Stomach (tissue), 8 donors: ENCODE measurements at regions not wholly inside any gene's neighbourhood (a gene's known extent, or its start where the extent isn't known, plus 50 kb on each side); places are given as distances from the start of the nearest gene placed in this dataset.
"Not testable (repeated sequence)": the region's sequence is repeated elsewhere in the genome, so short reads cannot be mapped to it uniquely, and the experiment has no call there.

Experiments
- DNase-seq, 2 donors: peaks; one replicate each; pipeline versions ENCODE4 v3.0.0 to v3.0.0-alpha.2; 2013 to 2019
- H3K27ac ChIP-seq, 5 donors: fragments of 200-600 bp in 4 of 5; sonication (generic) in 4 of 5; one replicate each; pipeline ENCODE4 v1.5.1; 2013 to 2019; ENCODE audit warnings: mild to moderate bottlenecking in 1 of 5, moderate library complexity in 1 of 5
- H3K27me3 ChIP-seq, 3 donors: fragments of 200-600 bp; sonication (generic); one replicate each; pipeline ENCODE4 v1.5.1; 2017 to 2019; ENCODE audit warnings: mixed run types in 1 of 3
- H3K36me3 ChIP-seq, 4 donors: fragments of 200-600 bp; sonication (generic); 1 replicate in 3 of 4; 2 replicates in 1 of 4; pipeline ENCODE4 v1.5.1; 2016 to 2019
- H3K4me1 ChIP-seq, 4 donors: fragments of 200-600 bp; sonication (generic); one replicate each; pipeline ENCODE4 v1.5.1; 2016 to 2019
- H3K4me3 ChIP-seq, 4 donors: fragments of 200-600 bp; sonication (generic) in 3 of 4; one replicate each; pipeline ENCODE4 v1.5.1; 2016 to 2019; ENCODE audit warnings: mild to moderate bottlenecking in 1 of 4
- H3K9me3 ChIP-seq, 4 donors: fragments of 200-600 bp; sonication (generic); one replicate each; pipeline ENCODE4 v1.5.1; 2016 to 2019
- EP300 ChIP-seq: sonication (generic); formaldehyde crosslinking; IDR thresholded peaks from one replicate; pipeline ENCODE4 v1.6.1; 2017; ENCODE audit warnings: antibody characterized with exemption
- POLR2A ChIP-seq, 4 donors: fragments of 450-650 bp; IDR thresholded peaks; one replicate each; pipeline ENCODE4 v1.6.1; 2016; ENCODE audit warnings: antibody characterized with exemption in 4 of 4, control low read depth in 2 of 4, mild to moderate bottlenecking in 1 of 4, moderate library complexity in 1 of 4
- POLR2AphosphoS5 ChIP-seq, 3 donors: sonication (generic); formaldehyde crosslinking; IDR thresholded peaks; one replicate each; pipeline ENCODE4 v1.6.1; 2016; ENCODE audit warnings: antibody characterized with exemption in 3 of 3
- WGBS, 5 donors: extraction: QIAGEN DNeasy Blood & Tissue Kit in 3 of 5; methylation state at CpG; one replicate each; pipeline versions ENCODE4 v1.1.5 to v1.1.7; 2013 to 2018; 5-methylcytosine and 5-hydroxymethylcytosine counted together
- intact Hi-C: fragments of 100-400 bp; cut with DNase I; formaldehyde crosslinking; loops from one replicate; pipeline ENCODE4 v1.15.1; 2023; ENCODE audit warnings: low total_unique reads
- TF ChIP-seq, protein P1 (sequence below), 7 experiments: fragments of 450-650 bp in 4 of 7; fragments of 200-600 bp in 3 of 7; sonication (generic) in 3 of 7; IDR thresholded peaks; one replicate each; pipeline ENCODE4 v1.5.1; 2016 to 2019; ENCODE audit warnings: antibody characterized with exemption in 7 of 7, control low read depth in 2 of 7, mild to moderate bottlenecking in 1 of 7
- donor health status: healthy with polysubstance abuse.
- donor health status: Bipolar disorder and iron deficiency.
- donor health status: healthy.

DNA sequence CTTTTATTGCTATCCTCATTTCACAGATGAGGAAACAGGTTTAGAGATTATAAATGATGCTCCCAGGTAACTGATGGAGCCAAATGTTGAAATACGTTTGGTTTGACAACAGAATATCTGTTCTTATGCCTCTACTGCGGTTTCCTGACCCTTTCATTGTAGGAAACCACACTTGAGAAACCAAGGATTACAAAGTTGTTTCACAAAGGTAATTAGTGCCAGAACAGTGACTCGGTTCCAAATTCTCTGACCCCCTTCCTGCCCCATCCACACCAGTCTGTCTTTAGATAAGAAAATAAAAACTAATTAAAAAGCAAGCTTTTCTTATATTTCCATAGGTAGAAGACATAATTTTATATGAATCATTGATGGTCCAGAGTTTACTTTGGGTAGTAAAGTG, 393.7 kb upstream of the MBL2 start:
- intact Hi-C loops = no loop called here
- 78 to 89% (median 82%) methylated on average over 3 of the region's 3 CpGs for WGBS, 5 donors

DNA sequence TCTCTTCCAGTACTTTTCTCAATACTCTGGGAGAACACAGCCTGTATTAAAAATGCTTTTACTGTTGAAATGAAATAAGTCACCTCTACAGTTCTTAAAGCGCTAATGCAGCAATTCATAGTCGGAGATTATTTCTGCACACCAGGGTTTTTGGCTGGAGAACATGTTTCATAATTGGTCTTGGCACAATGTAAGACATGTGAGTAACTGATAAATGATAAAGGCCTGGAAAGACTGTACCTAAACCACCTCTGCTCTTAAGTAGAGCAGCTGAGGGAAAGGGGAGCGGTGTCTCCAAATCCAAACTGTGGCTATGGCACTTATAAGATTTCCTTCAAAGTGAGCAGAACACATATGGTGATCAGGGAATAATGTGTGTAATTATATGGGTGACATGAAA, 390.3 kb upstream of the MBL2 start:
- no peaks in the 10 kb centered on the region for H3K9me3 ChIP-seq
- no peaks in the 10 kb centered on the region for H3K27me3 ChIP-seq
- no peaks in the 10 kb centered on the region for H3K4me1 ChIP-seq
- no peaks in the 10 kb centered on the region for H3K36me3 ChIP-seq
- intact Hi-C loops = no loop called here
- H3K4me3 ChIP-seq = no peak overlapping the region
- WGBS, 5 donors = 30 to 57% (median 36%) methylated on average over 3 of the region's 3 CpGs
- TF ChIP-seq, protein P1, sequence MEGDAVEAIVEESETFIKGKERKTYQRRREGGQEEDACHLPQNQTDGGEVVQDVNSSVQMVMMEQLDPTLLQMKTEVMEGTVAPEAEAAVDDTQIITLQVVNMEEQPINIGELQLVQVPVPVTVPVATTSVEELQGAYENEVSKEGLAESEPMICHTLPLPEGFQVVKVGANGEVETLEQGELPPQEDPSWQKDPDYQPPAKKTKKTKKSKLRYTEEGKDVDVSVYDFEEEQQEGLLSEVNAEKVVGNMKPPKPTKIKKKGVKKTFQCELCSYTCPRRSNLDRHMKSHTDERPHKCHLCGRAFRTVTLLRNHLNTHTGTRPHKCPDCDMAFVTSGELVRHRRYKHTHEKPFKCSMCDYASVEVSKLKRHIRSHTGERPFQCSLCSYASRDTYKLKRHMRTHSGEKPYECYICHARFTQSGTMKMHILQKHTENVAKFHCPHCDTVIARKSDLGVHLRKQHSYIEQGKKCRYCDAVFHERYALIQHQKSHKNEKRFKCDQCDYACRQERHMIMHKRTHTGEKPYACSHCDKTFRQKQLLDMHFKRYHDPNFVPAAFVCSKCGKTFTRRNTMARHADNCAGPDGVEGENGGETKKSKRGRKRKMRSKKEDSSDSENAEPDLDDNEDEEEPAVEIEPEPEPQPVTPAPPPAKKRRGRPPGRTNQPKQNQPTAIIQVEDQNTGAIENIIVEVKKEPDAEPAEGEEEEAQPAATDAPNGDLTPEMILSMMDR (IDR thresholded peaks at IDR 0.05) = no peak
- TF ChIP-seq EP300 (no peak), POLR2A (IDR thresholded peaks at IDR 0.05) (no peak), POLR2AphosphoS5 (IDR thresholded peaks at IDR 0.05) (no peak)
- no peak for DNase-seq
- H3K27ac ChIP-seq = no peak overlapping the region

More for the DNA sequence above, 393.7 kb upstream of the MBL2 start:
- no peaks in the 10 kb centered on the region for H3K4me1 ChIP-seq
- DNase-seq = no peak
- no peak overlapping the region for H3K4me3 ChIP-seq
- H3K27me3 ChIP-seq = no peaks in the 10 kb centered on the region
- H3K36me3 ChIP-seq = no peaks in the 10 kb centered on the region
- TF ChIP-seq POLR2A (IDR thresholded peaks at IDR 0.05) = no peak
- H3K27ac ChIP-seq = no peak overlapping the region
- no peaks in the 10 kb centered on the region for H3K9me3 ChIP-seq

DNA sequence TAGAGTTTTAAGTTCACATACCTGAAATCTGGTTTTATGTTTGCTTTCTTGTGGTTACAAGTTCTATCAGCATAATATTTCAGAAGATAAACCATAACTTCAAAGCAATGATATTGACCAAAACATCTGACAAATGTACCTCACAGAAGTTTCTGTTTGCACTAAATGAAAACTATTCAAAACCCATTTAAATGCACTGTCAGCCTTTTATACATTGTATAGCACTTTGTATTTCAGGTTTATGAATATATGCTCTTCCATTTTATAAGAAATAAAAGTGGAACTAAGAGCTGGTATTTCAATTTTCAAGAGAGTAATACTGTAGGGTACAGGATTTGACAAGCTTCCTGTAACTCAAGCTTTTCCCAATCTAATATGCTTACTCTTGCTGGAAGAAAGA, 388.6 kb upstream of the MBL2 start:
- intact Hi-C loops = no loop called here
- H3K36me3 ChIP-seq = no peaks in the 10 kb centered on the region
- TF ChIP-seq POLR2A (IDR thresholded peaks at IDR 0.05) (no peak), POLR2AphosphoS5 (IDR thresholded peaks at IDR 0.05) (no peak), EP300 (no peak)
- TF ChIP-seq, protein P1 (IDR thresholded peaks at IDR 0.05) = no peak
- no peaks in the 10 kb centered on the region for H3K9me3 ChIP-seq
- no peak overlapping the region for H3K4me3 ChIP-seq
- H3K4me1 ChIP-seq = no peaks in the 10 kb centered on the region
- DNase-seq = no peak
- H3K27ac ChIP-seq = no peak overlapping the region
- no peaks in the 10 kb centered on the region for H3K27me3 ChIP-seq

DNA sequence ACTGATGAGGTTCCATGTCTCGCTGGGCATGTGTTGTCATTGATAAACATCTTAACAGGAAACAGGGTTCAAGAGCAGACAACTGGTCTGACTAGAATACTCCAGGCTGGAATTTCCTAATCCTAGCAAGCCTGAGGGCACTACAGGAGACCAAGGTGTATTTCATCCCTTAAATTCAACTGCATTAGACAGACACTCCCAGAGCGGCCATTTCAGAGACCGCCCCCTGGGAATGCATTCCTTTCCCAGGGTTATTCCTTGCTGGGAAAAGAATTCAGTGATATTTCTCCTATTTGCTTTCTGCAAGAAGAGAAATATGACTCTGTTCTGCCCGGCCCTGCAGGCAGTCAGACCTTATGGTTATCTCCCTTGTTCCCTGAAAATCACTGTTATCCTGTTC, 383.1 kb upstream of the MBL2 start:
- H3K36me3 ChIP-seq, DNase-seq, H3K27me3 ChIP-seq, H3K4me1 ChIP-seq, intact Hi-C loops, H3K27ac ChIP-seq, H3K4me3 ChIP-seq, H3K9me3 ChIP-seq: not testable (repeated sequence)
- WGBS, 5 donors = 62 to 88% (median 75%) methylated on average over 4 of the region's 4 CpGs

DNA sequence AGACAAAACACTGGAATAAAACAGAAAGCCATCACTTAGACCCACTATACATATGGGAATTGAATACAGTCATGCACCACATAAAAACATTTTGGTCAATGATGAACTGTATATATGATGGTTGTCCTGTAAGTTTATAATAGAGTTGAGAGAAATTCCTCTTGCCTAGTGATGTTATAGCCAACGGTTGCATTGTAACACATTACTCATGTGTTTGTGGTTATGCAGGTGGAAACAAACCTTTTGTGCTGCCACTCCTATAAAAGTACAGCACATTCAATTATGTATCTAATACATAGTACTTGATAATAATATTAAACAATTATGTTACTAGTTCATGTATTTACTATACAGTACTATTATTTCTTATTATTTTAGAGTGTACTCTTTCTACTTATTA, 381.2 kb upstream of the MBL2 start:
- H3K9me3 ChIP-seq = peaks cover 0 to 9% (median 0%) of the 10 kb centered on the region in 4 donors
- no peak overlapping the region for H3K4me3 ChIP-seq
- DNase-seq = no peak
- 43 to 81% (median 56%) methylated on average over 1 of the region's 1 CpG for WGBS, 5 donors
- TF ChIP-seq EP300 (no peak), POLR2AphosphoS5 (IDR thresholded peaks at IDR 0.05) (no peak), POLR2A (IDR thresholded peaks at IDR 0.05) (no peak)
- TF ChIP-seq, protein P1 (IDR thresholded peaks at IDR 0.05) = no peak
- intact Hi-C loops = no loop called here
- no peaks in the 10 kb centered on the region for H3K27me3 ChIP-seq
- H3K36me3 ChIP-seq = no peaks in the 10 kb centered on the region
- no peaks in the 10 kb centered on the region for H3K4me1 ChIP-seq
- H3K27ac ChIP-seq = no peak overlapping the region

DNA sequence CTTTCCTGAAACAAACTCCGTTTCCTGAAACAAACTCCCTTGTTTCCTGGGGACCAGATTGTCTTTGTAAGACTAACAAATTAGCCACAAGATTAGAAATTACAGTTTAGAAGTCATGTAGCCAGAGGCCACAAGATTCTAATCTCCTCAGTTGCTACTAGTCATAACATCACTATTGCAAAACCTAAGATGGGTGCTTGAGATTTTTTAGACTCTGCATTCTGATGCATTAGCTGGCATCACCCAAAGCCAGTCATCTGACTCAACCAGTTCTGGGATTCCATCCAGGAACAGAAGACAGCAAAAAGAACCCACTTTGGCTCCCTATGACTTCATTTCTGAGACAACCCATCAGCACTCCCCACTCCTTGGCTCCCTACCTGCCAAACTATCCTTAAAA, 367.9 kb upstream of the MBL2 start:
- Histone ChIP-seq H3K4me1 (no peaks in the 10 kb centered on the region), H3K4me3 (no peak overlapping the region), H3K9me3 (no peaks in the 10 kb centered on the region), H3K27me3 (no peaks in the 10 kb centered on the region), H3K36me3 (no peaks in the 10 kb centered on the region), H3K27ac (no peak overlapping the region)
- WGBS, 5 donors = 55 to 73% (median 64%) methylated on average over 1 of the region's 1 CpG
- intact Hi-C loops = no loop called here
- no peak for DNase-seq
- TF ChIP-seq, protein P1 (IDR thresholded peaks at IDR 0.05) = no peak
- TF ChIP-seq EP300 (no peak), POLR2A (IDR thresholded peaks at IDR 0.05) (no peak), POLR2AphosphoS5 (IDR thresholded peaks at IDR 0.05) (no peak)
